H9 (cell line): ENCODE measurements at regions not wholly inside any gene's neighbourhood (a gene's known extent, or its start where the extent isn't known, plus 50 kb on each side); places are given as distances from the start of the nearest gene placed in this dataset.

Experiments used
- DNase-seq: peaks from one replicate; pipeline ENCODE4 v3.0.0-alpha.2; 2017
- H2AFZ ChIP-seq: one replicate; pipeline ENCODE4 v1.6.1; 2013; ENCODE audit warnings: mild to moderate bottlenecking, low read length, control low read depth, moderate library complexity
- H2AK5ac ChIP-seq: 2 replicates; pipeline ENCODE4 v1.6.1; 2013; ENCODE audit warnings: low read length, control low read depth, mixed read lengths; ENCODE audit not compliant: insufficient read length
- H2BK120ac ChIP-seq: one replicate; pipeline ENCODE4 v1.6.1; 2013; ENCODE audit warnings: low read depth, mild to moderate bottlenecking, low read length, control low read depth, inconsistent platforms; ENCODE audit not compliant: poor library complexity, severe bottlenecking
- H2BK12ac ChIP-seq: 2 replicates; pipeline ENCODE4 v1.6.1; 2013; ENCODE audit warnings: low read length, control low read depth, mixed read lengths, low read depth; ENCODE audit not compliant: insufficient read length
- H2BK15ac ChIP-seq: 2 replicates; pipeline ENCODE4 v1.6.1; 2013; ENCODE audit warnings: low read depth, low read length, control low read depth
- H2BK20ac ChIP-seq: one replicate; pipeline ENCODE4 v1.6.1; 2013; ENCODE audit warnings: low read depth, mild to moderate bottlenecking, low read length, control low read depth, inconsistent platforms; ENCODE audit not compliant: poor library complexity, severe bottlenecking
- H2BK5ac ChIP-seq: 2 replicates; pipeline ENCODE4 v1.6.1; 2013; ENCODE audit warnings: low read length, control low read depth, mixed read lengths; ENCODE audit not compliant: insufficient read length
- H3K14ac ChIP-seq: 2 replicates; pipeline ENCODE4 v1.6.1; 2013; ENCODE audit warnings: low read length, control low read depth; ENCODE audit not compliant: insufficient read depth
- H3K18ac ChIP-seq: 2 replicates; pipeline ENCODE4 v1.6.1; 2013; ENCODE audit warnings: low read depth, mild to moderate bottlenecking, mixed read lengths, low read length, control low read depth; ENCODE audit not compliant: insufficient read length
- H3K23ac ChIP-seq: 2 replicates; pipeline ENCODE4 v1.6.1; 2013; ENCODE audit warnings: low read length, control low read depth, mixed read lengths, low read depth; ENCODE audit not compliant: insufficient read length
- H3K23me2 ChIP-seq: 2 replicates; pipeline ENCODE4 v1.6.1; 2013; ENCODE audit warnings: low read depth, mild to moderate bottlenecking, mixed read lengths, low read length, control low read depth; ENCODE audit not compliant: insufficient read length, poor library complexity, severe bottlenecking
- H3K27ac ChIP-seq: 2 replicates; pipeline ENCODE4 v1.5.1; 2013; ENCODE audit warnings: low read length, control low read depth, mixed read lengths, low read depth; ENCODE audit not compliant: insufficient read length
- H3K27me3 ChIP-seq: 2 replicates; pipeline ENCODE4 v1.6.1; 2013; ENCODE audit warnings: low read length, control low read depth, inconsistent platforms; ENCODE audit not compliant: insufficient read depth
- H3K4ac ChIP-seq: 2 replicates; pipeline ENCODE4 v1.6.1; 2013; ENCODE audit warnings: low read depth, mild to moderate bottlenecking, control low read depth, inconsistent platforms, low read length, moderate library complexity
- H3K4me1 ChIP-seq: 2 replicates; pipeline ENCODE4 v1.6.1; 2013; ENCODE audit warnings: low read length, control low read depth, inconsistent platforms; ENCODE audit not compliant: insufficient read depth
- H3K4me2 ChIP-seq: 2 replicates; pipeline ENCODE4 v1.6.1; 2013; ENCODE audit warnings: low read length, control low read depth, mixed read lengths; ENCODE audit not compliant: insufficient read length, insufficient read depth
- H3K56ac ChIP-seq: 2 replicates; pipeline ENCODE4 v1.6.1; 2013; ENCODE audit warnings: low read depth, mild to moderate bottlenecking, mixed read lengths, low read length, control low read depth; ENCODE audit not compliant: insufficient read length
- H3K79me1 ChIP-seq: 2 replicates; pipeline ENCODE4 v1.6.1; 2013; ENCODE audit warnings: low read depth, mild to moderate bottlenecking, moderate library complexity, low read length, control low read depth, inconsistent platforms; ENCODE audit not compliant: insufficient read depth, poor library complexity, severe bottlenecking
- H3K79me2 ChIP-seq: 2 replicates; pipeline ENCODE4 v1.6.1; 2013; ENCODE audit warnings: low read length, control low read depth, inconsistent platforms; ENCODE audit not compliant: insufficient read depth
- H3K9ac ChIP-seq: 2 replicates; pipeline ENCODE4 v1.6.1; 2013; ENCODE audit warnings: low read length, control low read depth, mixed read lengths; ENCODE audit not compliant: insufficient read length; ENCODE audit errors: extremely low read depth
- H3K9me3 ChIP-seq: one replicate; pipeline ENCODE4 v1.6.1; 2013; ENCODE audit warnings: low read depth, low read length, inconsistent platforms; ENCODE audit not compliant: control insufficient read depth
- H3T11ph ChIP-seq: one replicate; pipeline ENCODE4 v1.6.1; 2013; ENCODE audit warnings: mild to moderate bottlenecking, low read length, control low read depth, inconsistent platforms
- H4K20me1 ChIP-seq: one replicate; pipeline ENCODE4 v1.6.1; 2013; ENCODE audit not compliant: control insufficient read depth, insufficient read length, insufficient read depth
- H4K5ac ChIP-seq: 2 replicates; pipeline ENCODE4 v1.6.1; 2013; ENCODE audit warnings: low read depth, mild to moderate bottlenecking, mixed read lengths, low read length, control low read depth; ENCODE audit not compliant: insufficient read length
- H4K8ac ChIP-seq: replicated peaks from 2 replicates; pipeline ENCODE4 v1.6.1; 2013; ENCODE audit warnings: low read length, control low read depth, mixed read lengths, low read depth; ENCODE audit not compliant: insufficient read length
- H4K91ac ChIP-seq: 2 replicates; pipeline ENCODE4 v1.6.1; 2013; ENCODE audit warnings: low read depth, mild to moderate bottlenecking, moderate library complexity, mixed read lengths, low read length, control low read depth; ENCODE audit not compliant: insufficient read length
- H3K27ac Mint-ChIP-seq, 3 experiments: 2 replicates in 2 of 3; 3 replicates in 1 of 3; pipeline ENCODE4 v1.8.0; 2020 to 2021; ENCODE audit warnings: mixed read lengths in 3 of 3, mild to moderate bottlenecking in 1 of 3, moderate library complexity in 1 of 3
- H3K27me3 Mint-ChIP-seq: 2 replicates; pipeline ENCODE4 v1.8.0; 2021; ENCODE audit warnings: low read depth, mild to moderate bottlenecking, moderate library complexity, mixed read lengths
- H3K36me3 Mint-ChIP-seq, 3 experiments: 2 replicates in 2 of 3; 3 replicates in 1 of 3; pipeline ENCODE4 v1.8.0; 2020 to 2021; ENCODE audit warnings: low read depth in 3 of 3, mixed read lengths in 3 of 3; ENCODE audit not compliant: insufficient read depth in 1 of 3
- H3K4me1 Mint-ChIP-seq, 2 experiments: 2 replicates each; pipeline ENCODE4 v1.8.0; 2020; ENCODE audit warnings: mixed read lengths in 2 of 2
- H3K4me3 Mint-ChIP-seq, 2 experiments: 2 replicates in 1 of 2; 3 replicates in 1 of 2; pipeline ENCODE4 v1.8.0; 2020 to 2021; ENCODE audit warnings: mild to moderate bottlenecking in 2 of 2, mixed read lengths in 2 of 2, moderate library complexity in 1 of 2
- H3K9me3 Mint-ChIP-seq, 2 experiments: 2 replicates in 1 of 2; 3 replicates in 1 of 2; pipeline ENCODE4 v1.8.0; 2020; ENCODE audit warnings: mild to moderate bottlenecking in 2 of 2, mixed read lengths in 2 of 2, moderate library complexity in 1 of 2
- WGBS: extraction: QIAGEN DNeasy Blood & Tissue Kit; methylation state at CpG from one replicate; pipeline ENCODE4 v1.1.7; 2013; ENCODE audit warnings: missing lambda C conversion rate, low lambda C conversion rate, mixed read lengths; ENCODE audit not compliant: insufficient read length; ENCODE audit errors: extremely low coverage; 5-methylcytosine and 5-hydroxymethylcytosine counted together
- TF ChIP-seq, protein P1 (sequence below): fragments of 200-600 bp; sonication (generic); conservative IDR thresholded peaks from 3 replicates; pipeline ENCODE4 v1.8.0; 2021; ENCODE audit warnings: antibody characterized with exemption, mild to moderate bottlenecking

DNA sequence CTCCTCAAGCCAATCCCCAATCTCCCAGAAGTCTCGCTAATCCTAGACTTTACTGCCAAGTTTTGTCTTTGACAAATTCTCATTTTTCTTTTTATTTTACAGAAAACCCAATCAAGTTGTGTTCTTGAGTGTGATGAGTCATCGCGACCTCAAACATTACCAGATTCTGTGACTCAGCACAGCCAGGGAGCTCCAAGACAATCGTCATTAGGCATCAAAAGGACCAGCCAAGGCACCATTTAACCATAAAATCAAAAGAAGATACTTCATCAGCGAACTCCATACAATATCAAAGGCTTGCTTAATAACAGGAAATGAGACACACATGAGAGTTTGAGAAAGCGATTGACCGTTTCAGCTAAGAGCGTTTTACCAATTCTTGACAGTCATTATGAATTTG, 146.2 kb upstream of the AGAP1 start:
- Histone ChIP-seq H3K4me2 (no peak overlapping the region), H3K23ac (no peak overlapping the region), H3K14ac (no peak overlapping the region), H4K8ac (no peak overlapping the region), H4K91ac (no peak overlapping the region), H3T11ph (no peak overlapping the region), H2AK5ac (no peak overlapping the region), H4K5ac (no peak overlapping the region), H3K27ac (no peak overlapping the region), H2AFZ (no peak overlapping the region), H2BK120ac (no peak overlapping the region), H3K4me1 (no peaks in the 10 kb centered on the region), H2BK5ac (no peak overlapping the region), H3K79me2 (no peaks in the 10 kb centered on the region), H3K56ac (no peak overlapping the region), H2BK20ac (no peak overlapping the region), H3K27me3 (no peaks in the 10 kb centered on the region), H3K79me1 (no peaks in the 10 kb centered on the region), H2BK15ac (no peak overlapping the region), H4K20me1 (peaks cover 3% of the 10 kb centered on the region), H3K9me3 (no peaks in the 10 kb centered on the region), H2BK12ac (no peak overlapping the region), H3K9ac (no peak overlapping the region), H3K18ac (no peak overlapping the region), H3K4ac (no peak overlapping the region), H3K23me2 (no peaks in the 10 kb centered on the region)
- DNase-seq: no peak
- peak overlapping the region in 1 of 3 experiments; percentile 12; a peak in 1 of 7 replicates for H3K27ac Mint-ChIP-seq
- no peak overlapping the region for H3K4me3 Mint-ChIP-seq
- H3K9me3 Mint-ChIP-seq: peaks cover 4 to 6% of the 10 kb centered on the region in 2 experiments; a peak in 2 of 5 replicates
- H3K4me1 Mint-ChIP-seq: peaks cover 6 to 8% of the 10 kb centered on the region in 2 experiments
- peaks cover 6% of the 10 kb centered on the region for H3K27me3 Mint-ChIP-seq
- H3K36me3 Mint-ChIP-seq: no peaks in the 10 kb centered on the region
- TF ChIP-seq, protein P1, sequence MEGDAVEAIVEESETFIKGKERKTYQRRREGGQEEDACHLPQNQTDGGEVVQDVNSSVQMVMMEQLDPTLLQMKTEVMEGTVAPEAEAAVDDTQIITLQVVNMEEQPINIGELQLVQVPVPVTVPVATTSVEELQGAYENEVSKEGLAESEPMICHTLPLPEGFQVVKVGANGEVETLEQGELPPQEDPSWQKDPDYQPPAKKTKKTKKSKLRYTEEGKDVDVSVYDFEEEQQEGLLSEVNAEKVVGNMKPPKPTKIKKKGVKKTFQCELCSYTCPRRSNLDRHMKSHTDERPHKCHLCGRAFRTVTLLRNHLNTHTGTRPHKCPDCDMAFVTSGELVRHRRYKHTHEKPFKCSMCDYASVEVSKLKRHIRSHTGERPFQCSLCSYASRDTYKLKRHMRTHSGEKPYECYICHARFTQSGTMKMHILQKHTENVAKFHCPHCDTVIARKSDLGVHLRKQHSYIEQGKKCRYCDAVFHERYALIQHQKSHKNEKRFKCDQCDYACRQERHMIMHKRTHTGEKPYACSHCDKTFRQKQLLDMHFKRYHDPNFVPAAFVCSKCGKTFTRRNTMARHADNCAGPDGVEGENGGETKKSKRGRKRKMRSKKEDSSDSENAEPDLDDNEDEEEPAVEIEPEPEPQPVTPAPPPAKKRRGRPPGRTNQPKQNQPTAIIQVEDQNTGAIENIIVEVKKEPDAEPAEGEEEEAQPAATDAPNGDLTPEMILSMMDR: no peak
- WGBS: no CpG with 5 or more reads among the region's 8 CpGs
